GM19025 (cell line): ENCODE measurements at regions not wholly inside any gene's neighbourhood (a gene's known extent, or its start where the extent isn't known, plus 50 kb on each side); places are given as distances from the start of the nearest gene placed in this dataset.
A peak's percentile ranks its signal among the peaks of the same experiment; 100 is the strongest.

Experiments
- ATAC-seq: cut with Tn5 transposase; IDR thresholded peaks from one replicate; pipeline ENCODE4 v1.9.1; 2021; ENCODE audit warnings: mild to moderate bottlenecking, low read depth, moderate library complexity; ENCODE audit not compliant: unreplicated experiment

- ATAC-seq, result no peak
These were observed 55.1 kb upstream of the SLC1A1 start for GRCh38 chr9:4435197-4435596.

DNA sequence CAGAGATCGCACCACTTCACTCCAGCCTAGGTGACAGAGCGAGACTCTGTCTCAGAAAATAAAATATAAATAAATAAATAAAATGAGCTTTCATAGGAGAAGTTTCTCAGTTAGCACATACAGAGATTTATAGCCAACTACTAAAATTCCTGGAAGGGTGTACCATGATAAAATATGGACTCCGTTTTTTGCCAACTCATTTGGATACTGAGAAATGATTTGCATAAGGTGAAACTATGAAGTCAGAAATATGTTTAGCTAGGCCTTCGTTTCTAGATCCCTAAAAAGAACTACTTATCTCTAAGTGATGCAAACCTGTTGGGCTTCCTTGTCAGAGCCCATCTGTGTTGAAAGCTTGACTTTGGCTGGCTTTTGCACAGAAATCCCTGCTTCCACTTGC is 56.9 kb upstream of the SLC1A1 start:
- ATAC-seq, result no peak

GRCh38 chr9:4430432-4431261 is 59.6 kb upstream of the SLC1A1 start:
- no peak for ATAC-seq

- no peak for ATAC-seq
These were observed 64.8 kb upstream of the SLC1A1 start for GRCh38 chr9:4425319-4426045.

GRCh38 chr9:4424891-4425290 is 65.4 kb upstream of the SLC1A1 start:
- ATAC-seq, result no peak

- no peak for ATAC-seq
These were observed 66.2 kb upstream of the SLC1A1 start for GRCh38 chr9:4424038-4424437.

DNA sequence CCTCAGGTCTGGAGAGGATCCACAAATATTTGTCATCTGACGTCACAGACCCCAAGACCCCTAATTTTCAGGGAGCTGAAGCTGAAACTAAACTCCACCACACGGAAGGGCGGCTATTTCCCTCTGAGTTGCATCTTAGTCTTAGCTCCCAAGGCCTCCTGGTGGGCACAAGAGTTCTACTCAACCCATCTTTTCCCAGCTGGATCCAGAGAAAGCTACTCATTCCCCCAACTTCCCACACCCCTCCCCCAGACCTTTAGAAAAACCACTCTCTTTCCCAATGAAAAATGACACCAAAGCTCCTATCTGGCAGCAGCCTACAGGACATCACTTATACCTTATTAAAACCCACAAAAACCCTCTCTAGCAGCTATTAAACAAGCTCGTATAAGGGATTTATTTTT is 67.1 kb upstream of the SLC1A1 start:
- no peak for ATAC-seq

GRCh38 chr9:4422495-4422894 is 67.8 kb upstream of the SLC1A1 start:
- peak; percentile 71 for ATAC-seq

DNA sequence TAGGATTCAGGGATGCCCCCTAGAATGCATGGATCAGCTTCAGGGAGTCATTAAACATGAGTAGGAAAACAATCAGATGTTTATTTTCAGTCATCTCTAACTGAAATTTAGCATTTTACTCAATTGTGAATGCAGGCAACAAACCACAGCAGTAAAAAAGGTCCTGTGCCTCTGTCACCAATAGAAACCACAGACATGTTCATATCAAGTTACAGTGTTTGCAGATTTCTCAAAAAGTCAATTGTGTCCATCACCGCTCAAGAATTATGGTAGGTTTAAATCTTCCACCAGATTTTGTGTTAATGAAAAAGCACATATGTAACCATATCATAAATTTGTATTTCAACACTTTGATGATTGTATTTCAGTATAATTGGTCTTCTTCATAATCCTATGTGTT is 68.4 kb upstream of the SLC1A1 start:
- no peak for ATAC-seq

GRCh38 chr9:4420351-4420750 is 69.9 kb upstream of the SLC1A1 start:
- no peak for ATAC-seq

- ATAC-seq, result no peak
These were observed 72.5 kb upstream of the SLC1A1 start for GRCh38 chr9:4417578-4418325.

GRCh38 chr9:4416467-4416866 is 73.8 kb upstream of the SLC1A1 start:
- no peak for ATAC-seq

DNA sequence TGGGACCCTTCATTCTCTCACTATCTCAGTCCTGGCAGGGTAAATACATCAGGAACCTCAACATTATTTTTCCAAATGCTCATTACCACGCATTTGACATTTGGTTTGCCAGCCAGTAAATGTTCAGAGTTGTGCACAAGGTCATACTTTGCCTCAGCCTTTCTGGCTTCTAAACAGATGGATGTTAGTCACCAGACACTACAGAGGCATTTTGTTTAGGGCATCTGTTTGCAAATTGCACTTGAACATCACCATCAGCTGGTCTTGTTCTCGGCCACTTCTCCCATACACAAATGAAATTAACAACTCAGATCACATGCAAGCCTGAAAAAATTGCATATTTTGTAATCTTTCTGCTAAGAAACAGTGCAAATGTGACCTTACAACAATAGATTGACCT is 75.0 kb upstream of the SLC1A1 start:
- ATAC-seq, result no peak

DNA sequence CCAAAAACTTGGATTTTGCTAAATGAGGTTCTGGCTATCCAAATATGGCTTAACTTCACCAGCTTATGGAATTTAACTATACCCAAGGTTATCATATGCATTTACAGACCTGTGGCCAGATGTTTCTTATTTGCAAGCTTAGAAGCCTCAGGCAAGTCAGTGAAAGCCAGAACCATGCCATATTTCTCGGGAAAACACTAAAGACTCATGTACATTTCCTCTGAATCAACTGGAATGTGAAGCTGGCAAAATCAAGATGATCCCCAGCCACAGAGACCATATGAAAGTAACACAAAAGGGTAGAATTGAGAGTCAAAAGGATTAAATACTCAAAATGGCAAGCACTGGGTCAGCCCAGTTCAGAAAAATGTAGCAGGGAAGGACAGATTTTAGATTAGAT is 76.4 kb upstream of the SLC1A1 start:
- ATAC-seq, result no peak

GRCh38 chr9:4404156-4404555 is 86.1 kb upstream of the SLC1A1 start:
- ATAC-seq, result no peak

GRCh38 chr9:4402501-4402900 is 87.8 kb upstream of the SLC1A1 start:
- ATAC-seq, result no peak

DNA sequence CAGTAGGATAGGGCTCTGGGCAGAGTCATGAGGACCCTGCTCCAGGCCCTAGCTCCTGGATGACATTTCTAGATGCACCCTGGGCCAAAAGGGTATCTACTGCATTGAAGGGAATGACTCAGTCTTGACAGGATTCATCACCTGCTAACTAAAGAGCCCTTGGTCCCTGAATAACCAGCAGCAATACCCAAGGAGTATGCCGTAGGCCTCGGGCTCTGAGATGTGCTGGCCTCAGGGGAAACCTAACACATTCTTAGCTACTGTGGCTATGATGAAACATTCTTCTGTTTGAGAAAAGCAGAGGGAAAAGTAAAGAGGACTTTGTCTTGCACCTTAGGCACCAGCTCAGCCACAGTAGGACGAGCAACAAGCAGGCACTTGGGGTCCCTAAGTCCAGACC is 89.5 kb upstream of the SLC1A1 start:
- ATAC-seq, result no peak

DNA sequence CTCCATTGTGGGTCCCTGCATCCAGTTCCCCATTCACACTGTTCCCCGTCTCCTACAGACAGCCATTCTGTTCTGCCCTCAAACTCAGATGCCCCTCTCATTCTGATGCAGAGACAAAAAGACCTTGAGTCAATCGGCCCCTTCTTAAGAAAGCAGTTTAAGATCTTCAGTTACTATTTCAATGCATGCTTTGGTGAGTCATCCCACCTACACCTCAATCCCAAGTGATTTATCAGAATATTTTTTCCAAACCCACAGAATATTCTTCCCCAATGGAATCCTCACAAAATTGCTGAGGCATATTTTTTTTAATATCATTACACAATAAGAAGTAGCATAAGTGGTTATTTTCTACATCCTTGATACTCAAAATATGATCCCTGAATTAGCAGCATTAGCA is 92.4 kb upstream of the SLC1A1 start:
- ATAC-seq, result no peak

DNA sequence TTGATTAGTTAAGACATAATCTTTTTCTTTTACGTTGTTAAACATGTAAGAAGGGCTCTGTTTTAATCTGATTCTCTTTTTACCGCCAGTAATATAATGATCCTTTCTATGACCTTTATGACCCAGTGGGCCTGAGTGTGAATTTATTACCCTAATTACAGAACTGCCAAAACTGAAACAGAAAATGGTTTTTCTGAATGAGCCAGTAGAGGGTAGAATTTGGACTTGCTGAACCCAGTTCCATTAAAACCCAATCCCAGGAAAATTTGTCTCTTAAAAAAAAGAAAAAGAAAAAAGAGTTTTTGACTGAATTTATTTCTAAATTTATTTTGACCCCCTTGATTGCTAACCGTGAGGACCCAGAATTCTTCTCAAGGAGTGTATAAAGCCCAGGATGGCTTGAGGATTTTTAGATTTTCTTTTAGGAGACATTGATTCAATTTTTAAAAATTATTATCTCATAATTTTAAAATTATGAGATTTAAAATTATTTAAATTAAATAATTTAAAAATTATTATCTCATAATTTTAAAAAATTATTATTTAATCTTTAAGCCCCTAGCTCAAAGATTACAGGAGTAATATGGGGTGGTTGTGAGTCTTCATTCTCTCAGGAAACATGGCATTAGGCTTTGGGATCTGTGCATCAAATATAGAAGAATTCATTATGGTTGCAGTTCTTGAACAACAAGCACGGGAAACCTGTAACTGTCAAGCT is 94.1 kb upstream of the GLIS3 start:
- no peak for ATAC-seq

GRCh38 chr9:4389755-4390154 is 89.9 kb upstream of the GLIS3 start:
- ATAC-seq, result no peak

GRCh38 chr9:4389003-4389402 is 89.1 kb upstream of the GLIS3 start:
- ATAC-seq, result no peak
